ENCODE measurements at regions not wholly inside any gene's neighbourhood (a gene's known extent, or its start where the extent isn't known, plus 50 kb on each side); places are given as distances from the start of the nearest gene placed in this dataset.

DNA sequence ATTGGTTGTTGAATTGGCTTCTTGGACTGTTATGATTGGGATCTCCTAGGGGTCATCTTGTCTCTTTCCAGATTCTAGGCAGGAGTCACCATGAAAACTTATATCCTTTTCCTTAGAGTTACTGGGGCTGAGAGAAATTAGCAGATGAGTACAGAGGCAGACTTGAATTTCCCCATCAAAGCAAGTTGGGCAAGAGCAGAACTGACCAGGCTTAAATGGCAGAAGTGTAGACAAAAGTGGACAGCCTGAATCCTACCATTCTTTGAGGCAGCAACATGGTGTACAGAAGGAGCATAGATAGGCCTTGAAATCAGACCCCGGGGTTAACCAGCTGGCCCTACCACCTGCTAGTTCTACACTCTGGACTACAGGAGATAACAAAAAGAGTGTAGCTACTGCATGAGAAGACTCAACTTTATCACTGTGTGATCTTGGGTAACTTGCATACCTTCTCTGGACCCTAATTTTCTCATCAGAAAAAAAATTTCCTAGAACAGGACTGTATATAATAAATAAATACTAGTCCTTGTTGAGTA, 427.4 kb upstream of the CADM1 start:
- DNase-seq (ENCODE audit: low read depth), result no peak

- DNase-seq (ENCODE audit: low read depth), result peak; percentile 38
Measured at GRCh38 chr11:115930886-115931547, 426.8 kb upstream of the CADM1 start.

- no peak for DNase-seq (ENCODE audit: low read depth)
Measured at GRCh38 chr11:115930291-115930690, 426.1 kb upstream of the CADM1 start.

GRCh38 chr11:115929618-115930129, 425.5 kb upstream of the CADM1 start:
- DNase-seq (ENCODE audit: low read depth), result peak; percentile 33

GRCh38 chr11:115928811-115929210, 424.6 kb upstream of the CADM1 start:
- DNase-seq (ENCODE audit: low read depth), result no peak

GRCh38 chr11:115927823-115928329, 423.7 kb upstream of the CADM1 start:
- no peak for DNase-seq (ENCODE audit: low read depth)

DNA sequence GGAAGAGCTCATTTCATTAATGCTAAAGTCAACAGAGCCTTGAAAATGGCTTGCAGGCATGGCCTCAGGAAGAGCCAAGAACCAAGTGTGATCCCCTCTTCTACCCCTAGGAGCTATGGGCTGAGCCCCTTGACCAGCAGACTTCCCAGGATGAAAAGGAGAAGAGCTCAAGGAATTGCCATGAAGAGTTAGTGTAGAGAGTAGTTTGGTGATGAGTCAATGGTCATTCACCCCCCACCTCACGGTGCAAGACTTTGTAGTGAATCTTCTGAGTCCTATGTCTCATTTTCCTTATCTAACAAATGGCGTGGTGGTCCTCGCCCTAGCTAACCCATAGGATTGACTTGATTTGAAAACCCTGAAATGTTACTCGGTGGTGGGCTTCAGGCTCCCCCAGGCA, 422.4 kb upstream of the CADM1 start:
- DNase-seq (ENCODE audit: low read depth), result no peak

GRCh38 chr11:115926138-115926537, 421.9 kb upstream of the CADM1 start:
- no peak for DNase-seq (ENCODE audit: low read depth)

- no peak for DNase-seq (ENCODE audit: low read depth)
Measured at GRCh38 chr11:115925568-115926090, 421.4 kb upstream of the CADM1 start.

- peak; percentile 72 for DNase-seq (ENCODE audit: low read depth)
Measured at GRCh38 chr11:115924744-115925567, 420.7 kb upstream of the CADM1 start.

DNA sequence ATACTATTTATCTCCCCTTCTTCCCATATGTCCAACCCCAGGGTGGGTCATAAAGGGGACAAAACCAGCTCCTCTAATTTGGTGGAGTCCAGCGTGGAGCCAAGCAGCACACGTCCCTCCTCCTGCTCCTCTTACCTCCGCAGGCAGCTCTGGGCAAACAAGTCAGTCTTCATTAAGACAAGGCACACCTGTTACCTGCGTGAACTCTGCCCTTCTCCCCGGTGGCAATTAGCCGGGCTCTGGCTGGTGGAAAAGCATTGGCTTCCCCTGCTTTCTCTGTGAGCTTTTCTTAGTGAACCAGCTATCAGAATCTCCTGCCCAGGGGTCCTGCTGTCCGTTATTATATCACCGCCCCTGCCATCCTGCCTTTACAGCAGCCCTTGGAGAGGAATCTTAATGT, 418.7 kb upstream of the CADM1 start:
- no peak for DNase-seq (ENCODE audit: low read depth)

DNA sequence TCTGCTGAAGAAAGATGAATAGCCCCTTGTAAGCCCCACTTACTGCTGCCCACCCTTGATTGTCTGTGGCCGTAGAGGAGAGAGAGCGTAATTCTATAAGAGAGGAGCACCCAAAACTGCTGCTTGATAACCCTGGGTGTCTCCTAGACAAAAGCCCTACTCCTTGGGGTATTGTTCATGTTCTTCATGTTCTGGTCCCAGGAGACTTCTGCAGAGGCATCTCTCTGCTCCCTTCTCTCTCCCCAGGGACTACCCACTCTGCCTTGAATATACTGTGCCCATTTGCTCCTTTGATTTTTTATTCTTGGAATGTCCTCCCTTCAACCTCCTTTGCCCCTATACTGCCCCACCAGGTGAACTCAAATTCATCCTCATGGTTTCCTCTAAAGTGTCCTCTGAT, 417.8 kb upstream of the CADM1 start:
- no peak for DNase-seq (ENCODE audit: low read depth)

DNA sequence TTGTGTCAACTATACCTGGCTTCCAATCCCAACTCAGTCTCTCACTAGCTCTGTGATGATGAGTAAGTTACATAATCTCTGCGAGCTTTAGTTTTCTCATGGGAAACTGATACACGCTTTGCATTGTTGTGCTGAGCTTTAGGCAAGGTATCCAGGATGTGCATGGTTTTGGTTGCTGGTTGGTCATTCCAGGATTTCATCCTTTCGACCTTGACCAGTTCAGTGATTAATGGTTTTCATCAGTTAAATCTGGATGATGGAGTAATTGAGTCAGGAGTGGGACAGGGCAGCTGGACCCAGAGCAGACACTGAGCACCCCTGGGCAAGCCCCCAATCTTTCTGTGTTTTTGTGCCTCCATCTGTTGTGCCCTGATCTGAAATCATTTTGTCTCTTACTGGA, 417.3 kb upstream of the CADM1 start:
- DNase-seq (ENCODE audit: low read depth), result no peak

DNA sequence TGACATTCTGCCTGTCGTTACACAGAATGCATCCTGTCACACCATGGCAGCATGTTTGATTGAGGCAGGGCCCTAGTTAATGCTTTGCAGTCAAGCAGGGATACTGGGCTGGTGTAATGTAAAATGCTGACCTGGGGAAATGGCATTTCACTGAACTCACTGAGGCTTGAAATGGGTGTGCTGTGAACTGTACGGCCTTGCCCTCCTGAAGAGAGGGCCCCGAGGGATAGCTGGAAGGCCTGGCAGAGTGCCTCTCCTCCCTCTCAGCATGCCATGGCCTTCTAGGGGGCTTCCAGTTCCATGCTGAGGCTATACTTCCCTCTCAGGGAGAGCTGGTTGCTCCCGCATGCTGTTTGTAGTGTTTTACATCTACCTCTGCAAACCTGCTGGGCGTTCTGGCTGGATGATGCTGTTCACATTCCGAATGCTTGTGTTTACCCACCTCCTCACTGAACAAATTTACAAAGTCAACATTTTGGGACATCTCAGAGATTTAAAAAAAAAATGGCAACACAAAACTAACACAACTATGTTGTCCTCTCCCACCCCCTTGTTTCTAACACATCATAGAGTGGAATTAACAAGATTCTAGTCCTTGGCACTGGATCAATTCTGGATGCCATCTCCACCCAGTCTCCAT, 416.7 kb upstream of the CADM1 start:
- DNase-seq (ENCODE audit: low read depth), result no peak

DNA sequence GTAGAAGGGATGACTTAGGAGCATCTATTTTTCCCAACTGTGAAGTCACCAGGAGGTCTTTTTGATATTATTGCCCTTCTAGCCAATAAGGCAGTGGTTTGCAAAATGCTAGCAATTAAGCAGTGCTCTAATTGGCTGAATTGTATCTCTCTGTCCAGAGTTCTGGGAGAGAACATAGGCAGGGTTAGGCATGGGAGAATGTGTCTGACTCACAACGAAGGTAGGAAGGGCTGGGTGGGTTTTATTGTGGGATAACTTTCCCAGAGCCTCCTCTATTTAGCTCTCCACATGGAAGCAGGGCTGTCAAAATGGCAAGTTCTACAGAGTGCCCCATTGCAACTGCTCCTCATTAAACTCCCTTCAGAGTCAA, 415.9 kb upstream of the CADM1 start:
- DNase-seq (ENCODE audit: low read depth), result peak; percentile 65

DNA sequence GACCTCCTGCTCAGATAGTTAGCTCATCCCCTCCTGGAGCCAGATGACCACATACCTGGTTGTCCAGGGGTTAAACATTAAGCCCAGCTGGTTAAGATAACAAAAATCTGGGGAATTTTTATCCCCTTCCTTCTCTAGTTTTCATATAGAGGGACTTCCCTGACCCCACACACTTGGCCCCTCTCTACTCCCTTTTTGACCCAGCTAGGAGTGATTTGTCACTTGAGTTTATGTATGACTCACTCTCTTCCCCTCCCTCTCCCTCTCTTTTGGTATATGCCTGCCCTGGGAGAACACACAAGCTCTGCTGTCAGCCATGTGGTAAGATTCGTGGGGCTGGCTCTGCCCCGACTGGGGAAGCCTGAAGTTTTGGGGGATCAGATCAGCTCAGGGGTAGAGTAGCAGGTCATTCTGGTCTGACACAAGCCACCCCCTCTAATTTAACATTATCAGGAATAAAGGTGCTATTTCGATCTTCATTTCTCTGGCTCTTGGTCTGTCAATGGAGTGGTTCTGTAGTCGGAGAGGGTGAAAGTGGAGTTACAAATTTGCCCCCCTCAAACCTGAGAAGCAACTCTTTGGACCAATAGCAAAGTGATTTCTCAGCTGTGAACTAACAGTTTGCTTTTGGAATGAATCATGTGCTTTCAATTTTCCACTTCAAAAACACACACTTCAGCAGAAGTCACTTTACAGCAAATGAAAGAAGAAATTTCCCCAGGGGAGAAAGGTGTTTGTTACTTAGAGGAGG, 415.3 kb upstream of the CADM1 start:
- peak; percentile 82 for DNase-seq (ENCODE audit: low read depth)

GRCh38 chr11:115918576-115918975, 414.4 kb upstream of the CADM1 start:
- no peak for DNase-seq (ENCODE audit: low read depth)

DNA sequence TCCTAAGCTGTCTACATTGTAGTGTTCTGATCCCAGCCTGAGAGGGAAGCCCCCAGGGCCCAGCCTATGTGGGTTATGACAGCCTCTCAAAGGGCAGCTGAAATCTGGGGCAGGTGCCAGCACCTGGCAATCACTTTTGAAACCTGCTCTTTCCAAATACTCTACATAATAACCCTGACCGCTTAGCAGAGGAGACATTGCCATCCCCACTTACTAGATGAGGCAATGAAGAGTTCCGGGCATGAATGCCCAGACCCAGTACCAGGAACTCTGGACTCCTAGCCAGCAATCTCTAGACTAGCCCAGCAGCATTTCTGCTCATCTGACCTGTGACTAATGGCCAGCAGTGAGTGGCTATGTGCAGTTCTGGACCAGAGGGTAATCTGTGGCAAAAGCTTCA, 412.4 kb upstream of the CADM1 start:
- peak; percentile 49 for DNase-seq (ENCODE audit: low read depth)

DNA sequence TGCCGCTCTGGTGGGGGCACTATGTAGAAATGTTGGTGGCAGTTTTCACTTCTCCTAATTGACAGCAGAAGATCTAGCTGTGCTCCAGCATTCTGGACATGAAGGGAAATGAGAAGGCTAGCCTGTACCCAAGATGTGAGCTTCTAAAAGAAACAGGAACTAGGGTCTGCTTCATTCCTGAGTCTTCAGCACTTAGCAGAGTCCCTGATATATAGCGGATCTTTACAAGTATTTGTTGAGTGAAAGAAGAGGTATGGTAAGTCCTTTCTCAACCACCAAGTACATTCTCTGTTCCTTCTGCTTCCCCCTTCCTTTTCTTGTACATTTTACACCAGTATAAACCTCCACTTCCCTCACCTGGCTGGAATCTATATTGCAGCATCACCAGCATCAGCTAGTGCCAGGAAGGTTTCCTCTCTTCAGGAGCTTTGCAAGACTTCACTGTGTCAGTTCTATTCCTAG, 408.3 kb upstream of the CADM1 start:
- DNase-seq (ENCODE audit: low read depth), result peak; percentile 57

DNA sequence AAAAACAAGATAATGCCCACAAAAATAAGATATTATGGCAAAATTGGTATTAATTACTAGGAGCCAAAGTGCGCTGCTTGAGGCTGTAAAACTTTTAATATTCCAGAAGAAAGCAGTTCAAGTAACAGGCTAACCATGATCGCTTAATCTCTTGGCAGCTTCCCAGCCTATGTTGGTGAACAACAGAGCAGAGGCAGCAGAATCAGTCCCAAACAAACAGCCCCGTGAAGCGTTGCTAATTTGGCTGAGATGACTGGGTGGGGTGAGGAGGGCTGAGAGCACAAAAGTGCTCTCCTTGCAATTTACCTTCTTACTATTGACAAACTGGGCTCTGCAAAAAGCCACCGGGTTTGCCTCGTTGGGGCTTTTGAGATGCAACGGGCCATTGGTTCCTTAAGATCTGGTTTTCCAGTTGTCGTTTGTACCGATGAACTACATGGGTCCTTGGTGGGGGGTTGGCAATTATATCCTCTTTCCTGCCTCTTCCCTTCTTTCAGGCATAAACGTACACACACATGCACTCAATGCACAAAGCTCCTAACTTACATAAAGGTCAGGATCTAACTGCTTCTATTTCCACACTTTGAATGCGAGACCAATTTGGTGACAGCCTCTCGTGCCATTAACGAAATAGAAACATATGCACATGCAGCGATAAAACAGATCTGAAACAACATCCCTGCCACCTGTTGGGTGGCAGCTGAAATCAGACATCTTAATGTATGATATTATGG, 407.6 kb upstream of the CADM1 start:
- peak; percentile 64 for DNase-seq (ENCODE audit: low read depth)

Data from M059J (cell line).